ENCODE measurements at regions not wholly inside any gene's neighbourhood (a gene's known extent, or its start where the extent isn't known, plus 50 kb on each side); places are given as distances from the start of the nearest gene placed in this dataset.

- Histone ChIP-seq H3K27me3 (ENCODE audit: insufficient read depth, low read length) (no peaks in the 10 kb centered on the region), H3K27ac (ENCODE audit: low read depth, low read length) (no peak overlapping the region), H3K36me3 (ENCODE audit: insufficient read depth, low read length) (no peaks in the 10 kb centered on the region), H3K4me3 (ENCODE audit: insufficient read depth, low read depth, low read length) (no peak overlapping the region), H3K9ac (ENCODE audit: low read length) (no peak overlapping the region), H3K79me2 (ENCODE audit: insufficient read depth, low read length) (no peaks in the 10 kb centered on the region), H3K4me2 (ENCODE audit: low read length) (no peak overlapping the region), H2AFZ (ENCODE audit: low read depth, low read length) (no peak overlapping the region), H4K20me1 (ENCODE audit: insufficient read depth, low read length) (no peaks in the 10 kb centered on the region), H3K9me3 (ENCODE audit: insufficient read depth, low read depth, low read length) (no peaks in the 10 kb centered on the region), H3K4me1 (ENCODE audit: insufficient read depth, low read length) (peaks cover 11% of the 10 kb centered on the region)
- no peaks in the 10 kb centered on the region for H3K9me3 Mint-ChIP-seq (ENCODE audit: unreplicated experiment)
- no peak overlapping the region for H3K27ac Mint-ChIP-seq (ENCODE audit: unreplicated experiment)
- H3K4me3 Mint-ChIP-seq (ENCODE audit: unreplicated experiment): no peak overlapping the region
- FAIRE-seq: no peak
- DNase-seq (ENCODE audit: low read depth): peak; percentile 69
- H3K4me1 Mint-ChIP-seq (ENCODE audit: low read depth, unreplicated experiment): peaks cover 11% of the 10 kb centered on the region
- no peaks in the 10 kb centered on the region for H3K36me3 Mint-ChIP-seq (ENCODE audit: low read depth, unreplicated experiment)
- peaks cover 3% of the 10 kb centered on the region for H3K27me3 Mint-ChIP-seq (ENCODE audit: low read depth, unreplicated experiment)
- TF ChIP-seq, protein P1, sequence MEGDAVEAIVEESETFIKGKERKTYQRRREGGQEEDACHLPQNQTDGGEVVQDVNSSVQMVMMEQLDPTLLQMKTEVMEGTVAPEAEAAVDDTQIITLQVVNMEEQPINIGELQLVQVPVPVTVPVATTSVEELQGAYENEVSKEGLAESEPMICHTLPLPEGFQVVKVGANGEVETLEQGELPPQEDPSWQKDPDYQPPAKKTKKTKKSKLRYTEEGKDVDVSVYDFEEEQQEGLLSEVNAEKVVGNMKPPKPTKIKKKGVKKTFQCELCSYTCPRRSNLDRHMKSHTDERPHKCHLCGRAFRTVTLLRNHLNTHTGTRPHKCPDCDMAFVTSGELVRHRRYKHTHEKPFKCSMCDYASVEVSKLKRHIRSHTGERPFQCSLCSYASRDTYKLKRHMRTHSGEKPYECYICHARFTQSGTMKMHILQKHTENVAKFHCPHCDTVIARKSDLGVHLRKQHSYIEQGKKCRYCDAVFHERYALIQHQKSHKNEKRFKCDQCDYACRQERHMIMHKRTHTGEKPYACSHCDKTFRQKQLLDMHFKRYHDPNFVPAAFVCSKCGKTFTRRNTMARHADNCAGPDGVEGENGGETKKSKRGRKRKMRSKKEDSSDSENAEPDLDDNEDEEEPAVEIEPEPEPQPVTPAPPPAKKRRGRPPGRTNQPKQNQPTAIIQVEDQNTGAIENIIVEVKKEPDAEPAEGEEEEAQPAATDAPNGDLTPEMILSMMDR (IDR thresholded peaks at IDR 0.05; ENCODE audit: insufficient read depth, low read depth, low read length): no peak
- TF ChIP-seq EZH2 (IDR thresholded peaks at IDR 0.05; ENCODE audit: insufficient read depth, low read length): no peak
These were observed 483.3 kb downstream of the VRK1 start for GRCh38 chr14:97280526-97280925.

- peaks cover 14% of the 10 kb centered on the region for H3K27me3 Mint-ChIP-seq (ENCODE audit: low read depth, unreplicated experiment)
- Histone ChIP-seq H2AFZ (ENCODE audit: low read depth, low read length) (no peak overlapping the region), H3K9ac (ENCODE audit: low read length) (no peak overlapping the region), H3K79me2 (ENCODE audit: insufficient read depth, low read length) (no peaks in the 10 kb centered on the region), H3K4me1 (ENCODE audit: insufficient read depth, low read length) (peaks cover 11% of the 10 kb centered on the region), H3K36me3 (ENCODE audit: insufficient read depth, low read length) (no peaks in the 10 kb centered on the region), H3K27ac (ENCODE audit: low read depth, low read length) (no peak overlapping the region), H3K4me2 (ENCODE audit: low read length) (no peak overlapping the region), H3K27me3 (ENCODE audit: insufficient read depth, low read length) (no peaks in the 10 kb centered on the region), H3K9me3 (ENCODE audit: insufficient read depth, low read depth, low read length) (no peaks in the 10 kb centered on the region), H4K20me1 (ENCODE audit: insufficient read depth, low read length) (no peaks in the 10 kb centered on the region), H3K4me3 (ENCODE audit: insufficient read depth, low read depth, low read length) (no peak overlapping the region)
- no peaks in the 10 kb centered on the region for H3K9me3 Mint-ChIP-seq (ENCODE audit: unreplicated experiment)
- no peak for FAIRE-seq
- H3K27ac Mint-ChIP-seq (ENCODE audit: unreplicated experiment): no peak overlapping the region
- TF ChIP-seq, protein P1 (IDR thresholded peaks at IDR 0.05; ENCODE audit: insufficient read depth, low read depth, low read length): no peak
- no peak for TF ChIP-seq EZH2 (IDR thresholded peaks at IDR 0.05; ENCODE audit: insufficient read depth, low read length)
- H3K4me3 Mint-ChIP-seq (ENCODE audit: unreplicated experiment): no peak overlapping the region
- no peak for DNase-seq (ENCODE audit: low read depth)
- H3K4me1 Mint-ChIP-seq (ENCODE audit: low read depth, unreplicated experiment): peaks cover 11% of the 10 kb centered on the region
- no peaks in the 10 kb centered on the region for H3K36me3 Mint-ChIP-seq (ENCODE audit: low read depth, unreplicated experiment)
These were observed 484.6 kb downstream of the VRK1 start for GRCh38 chr14:97281741-97282140.

- TF ChIP-seq, protein P1 (IDR thresholded peaks at IDR 0.05; ENCODE audit: insufficient read depth, low read depth, low read length): no peak
- TF ChIP-seq EZH2 (IDR thresholded peaks at IDR 0.05; ENCODE audit: insufficient read depth, low read length): no peak
- Histone ChIP-seq H3K9ac (ENCODE audit: low read length) (no peak overlapping the region), H3K4me2 (ENCODE audit: low read length) (no peak overlapping the region), H4K20me1 (ENCODE audit: insufficient read depth, low read length) (no peaks in the 10 kb centered on the region), H3K27ac (ENCODE audit: low read depth, low read length) (no peak overlapping the region), H3K4me1 (ENCODE audit: insufficient read depth, low read length) (peaks cover 11% of the 10 kb centered on the region), H3K27me3 (ENCODE audit: insufficient read depth, low read length) (no peaks in the 10 kb centered on the region), H3K36me3 (ENCODE audit: insufficient read depth, low read length) (no peaks in the 10 kb centered on the region), H3K79me2 (ENCODE audit: insufficient read depth, low read length) (no peaks in the 10 kb centered on the region), H3K4me3 (ENCODE audit: insufficient read depth, low read depth, low read length) (no peak overlapping the region), H3K9me3 (ENCODE audit: insufficient read depth, low read depth, low read length) (no peaks in the 10 kb centered on the region), H2AFZ (ENCODE audit: low read depth, low read length) (no peak overlapping the region)
- H3K4me3 Mint-ChIP-seq (ENCODE audit: unreplicated experiment): no peak overlapping the region
- no peaks in the 10 kb centered on the region for H3K36me3 Mint-ChIP-seq (ENCODE audit: low read depth, unreplicated experiment)
- DNase-seq (ENCODE audit: low read depth) (no peak), FAIRE-seq (no peak)
- no peaks in the 10 kb centered on the region for H3K9me3 Mint-ChIP-seq (ENCODE audit: unreplicated experiment)
- H3K4me1 Mint-ChIP-seq (ENCODE audit: low read depth, unreplicated experiment): peaks cover 11% of the 10 kb centered on the region
- no peak overlapping the region for H3K27ac Mint-ChIP-seq (ENCODE audit: unreplicated experiment)
- peaks cover 18% of the 10 kb centered on the region for H3K27me3 Mint-ChIP-seq (ENCODE audit: low read depth, unreplicated experiment)
These were observed 485.2 kb downstream of the VRK1 start for GRCh38 chr14:97282210-97283004.

Data from astrocyte (in vitro differentiated cells and primary cell).